NOMO-1 treated with DMSO at 0.1 percent for 48 hours (cell line): ENCODE measurements at regions not wholly inside any gene's neighbourhood (a gene's known extent, or its start where the extent isn't known, plus 50 kb on each side); places are given as distances from the start of the nearest gene placed in this dataset.

Experiments used
- DNase-seq: peaks from one replicate; lab custom pipeline; 2025; ENCODE audit not compliant: unreplicated experiment; lab: John Stamatoyannopoulos, UW

GRCh38 chr2:128549094-128549493 lies 230.4 kb upstream of the HS6ST1 start:
- DNase-seq: no peak

- no peak for DNase-seq
These were observed 231.1 kb upstream of the HS6ST1 start for GRCh38 chr2:128549646-128550260.

GRCh38 chr2:128550389-128550788 lies 231.7 kb upstream of the HS6ST1 start:
- no peak for DNase-seq

GRCh38 chr2:128550801-128551416 lies 232.2 kb upstream of the HS6ST1 start:
- DNase-seq: no peak

GRCh38 chr2:128551435-128551834 lies 232.8 kb upstream of the HS6ST1 start:
- no peak for DNase-seq

GRCh38 chr2:128552141-128552805 lies 233.6 kb upstream of the HS6ST1 start:
- no peak for DNase-seq

- DNase-seq: no peak
These were observed 234.3 kb upstream of the HS6ST1 start for GRCh38 chr2:128552806-128553551.

GRCh38 chr2:128554151-128554769 lies 235.6 kb upstream of the HS6ST1 start:
- DNase-seq: no peak

- no peak for DNase-seq
These were observed 236.8 kb upstream of the HS6ST1 start for GRCh38 chr2:128555433-128555832.

- no peak for DNase-seq
These were observed 237.4 kb upstream of the HS6ST1 start for GRCh38 chr2:128556089-128556488.

GRCh38 chr2:128556633-128557032 lies 238.0 kb upstream of the HS6ST1 start:
- no peak for DNase-seq

- DNase-seq: no peak
These were observed 238.4 kb upstream of the HS6ST1 start for GRCh38 chr2:128557069-128557468.

GRCh38 chr2:128557831-128558241 lies 239.2 kb upstream of the HS6ST1 start:
- peak; percentile 80 for DNase-seq

GRCh38 chr2:128558441-128558840 lies 239.8 kb upstream of the HS6ST1 start:
- DNase-seq: no peak

- DNase-seq: no peak
These were observed 240.3 kb upstream of the HS6ST1 start for GRCh38 chr2:128558895-128559532.

GRCh38 chr2:128559533-128560515 lies 241.2 kb upstream of the HS6ST1 start:
- DNase-seq: no peak

- no peak for DNase-seq
These were observed 242.1 kb upstream of the HS6ST1 start for GRCh38 chr2:128560718-128561117.

- DNase-seq: no peak
These were observed 244.0 kb upstream of the HS6ST1 start for GRCh38 chr2:128562471-128563347.

- DNase-seq: no peak
These were observed 244.7 kb upstream of the HS6ST1 start for GRCh38 chr2:128563348-128563687.
